SH-SY5Y (cell line): ENCODE measurements at regions not wholly inside any gene's neighbourhood (a gene's known extent, or its start where the extent isn't known, plus 50 kb on each side); places are given as distances from the start of the nearest gene placed in this dataset.

Experiments
- GATA2 ChIP-seq: IDR thresholded peaks from 2 replicates; pipeline ENCODE4 v1.6.1; 2011; ENCODE audit warnings: mild to moderate bottlenecking, low read depth, low read length
- GATA3 ChIP-seq: IDR thresholded peaks from 2 replicates; pipeline ENCODE4 v1.6.1; 2011; ENCODE audit warnings: low read depth, mild to moderate bottlenecking, low read length, moderate library complexity

- TF ChIP-seq GATA3 (no peak), GATA2 (no peak)
Observed at GRCh38 chr18:38951633-38952032, 1386.0 kb upstream of the CELF4 start.
